Inferior parietal cortex (tissue), 1 donor: ENCODE measurements at regions not wholly inside any gene's neighbourhood (a gene's known extent, or its start where the extent isn't known, plus 50 kb on each side); places are given as distances from the start of the nearest gene placed in this dataset.
A peak's percentile ranks its signal among the peaks of the same experiment; 100 is the strongest.

Experiments
- DNase-seq: peaks from one replicate; pipeline ENCODE4 v3.0.0-alpha.2; 2016; ENCODE audit errors: extremely low spot score

DNA sequence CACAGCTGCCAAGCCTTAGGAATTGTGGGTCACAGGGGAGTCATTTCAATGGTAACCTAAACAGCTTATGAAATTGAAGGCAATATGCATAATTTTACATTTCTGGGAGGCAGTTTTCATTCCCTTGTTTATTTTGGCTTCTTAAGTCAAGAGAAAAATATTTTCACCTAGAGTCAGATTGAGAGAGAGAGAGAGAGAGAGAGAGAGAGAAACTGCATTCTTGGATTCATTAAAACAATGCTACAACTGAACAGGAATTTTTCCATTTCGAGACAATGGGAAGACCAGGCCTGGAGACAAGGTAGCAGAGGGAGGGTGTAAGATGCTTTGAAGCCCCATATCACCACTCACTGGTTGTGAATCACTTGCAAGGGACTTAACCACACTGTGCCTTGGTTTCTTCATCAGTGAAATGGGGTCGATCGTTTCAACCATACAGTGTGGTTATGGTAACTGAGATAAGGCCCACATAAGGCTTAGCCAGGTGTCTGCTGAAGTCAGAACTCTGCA, 224.7 kb upstream of the IRX3 start:
- no peak for DNase-seq

DNA sequence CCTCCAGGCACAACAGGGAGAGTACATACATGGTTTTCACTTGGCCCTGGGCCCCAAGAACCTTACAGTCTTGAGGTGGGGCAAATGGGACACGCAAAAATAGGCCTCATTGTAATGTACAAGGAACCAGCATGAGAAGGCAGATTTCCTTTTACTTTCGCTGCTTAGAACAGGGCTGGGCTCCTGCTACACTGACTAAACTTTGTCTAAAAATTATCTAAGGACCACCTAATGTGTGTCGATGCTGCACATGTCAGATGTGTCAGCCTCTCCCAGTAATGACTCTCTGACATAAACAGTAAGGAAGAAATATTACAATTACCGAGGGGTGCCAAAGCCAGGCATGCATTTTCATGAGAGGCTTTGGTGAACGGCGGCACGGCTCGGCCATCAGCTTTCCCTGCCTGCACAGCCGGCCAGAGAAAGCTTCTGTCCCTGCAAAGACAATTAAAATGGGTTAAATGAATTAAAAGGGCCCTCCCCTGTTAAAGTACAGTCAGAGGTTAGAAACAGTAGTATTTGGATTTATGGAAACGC, 224.2 kb upstream of the IRX3 start:
- no peak for DNase-seq

DNA sequence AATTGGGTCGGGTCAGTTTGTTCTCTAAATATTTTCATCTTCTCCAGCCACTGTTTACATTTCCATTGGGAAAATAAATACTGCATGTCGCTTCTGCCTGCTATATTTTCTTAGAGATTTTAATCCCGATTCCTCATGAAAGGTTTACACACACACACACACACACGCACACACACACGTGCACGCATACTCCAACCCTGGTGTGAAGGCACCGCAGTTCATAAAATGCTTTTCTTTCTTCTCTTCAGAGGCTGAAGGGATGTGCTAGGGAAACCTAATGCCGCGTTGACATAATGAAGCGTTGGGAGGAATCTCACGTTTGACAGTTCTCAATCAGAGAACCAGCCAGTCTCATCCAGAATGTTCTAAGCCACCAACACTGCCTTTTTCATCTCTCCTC, 222.9 kb upstream of the IRX3 start:
- no peak for DNase-seq

DNA sequence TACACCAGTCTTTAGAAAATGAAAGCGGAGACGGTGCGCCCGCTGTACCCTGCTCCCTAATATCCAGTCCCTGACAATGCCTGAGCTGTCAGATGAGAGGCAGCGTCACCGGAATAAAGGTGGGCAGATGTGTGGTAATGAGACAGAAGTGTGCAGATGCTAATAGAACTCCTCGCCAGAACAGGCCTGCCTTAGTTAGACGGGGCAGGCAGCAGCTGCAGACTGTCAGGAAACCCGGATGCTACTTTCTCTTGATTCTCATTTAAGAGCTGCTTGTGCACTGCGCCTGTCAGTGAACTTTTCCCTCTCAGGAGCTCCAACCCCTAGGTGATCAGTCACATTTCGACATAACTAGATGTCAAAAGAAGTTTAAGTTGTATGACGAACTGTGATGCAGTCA, 221.8 kb upstream of the IRX3 start:
- DNase-seq = no peak

DNA sequence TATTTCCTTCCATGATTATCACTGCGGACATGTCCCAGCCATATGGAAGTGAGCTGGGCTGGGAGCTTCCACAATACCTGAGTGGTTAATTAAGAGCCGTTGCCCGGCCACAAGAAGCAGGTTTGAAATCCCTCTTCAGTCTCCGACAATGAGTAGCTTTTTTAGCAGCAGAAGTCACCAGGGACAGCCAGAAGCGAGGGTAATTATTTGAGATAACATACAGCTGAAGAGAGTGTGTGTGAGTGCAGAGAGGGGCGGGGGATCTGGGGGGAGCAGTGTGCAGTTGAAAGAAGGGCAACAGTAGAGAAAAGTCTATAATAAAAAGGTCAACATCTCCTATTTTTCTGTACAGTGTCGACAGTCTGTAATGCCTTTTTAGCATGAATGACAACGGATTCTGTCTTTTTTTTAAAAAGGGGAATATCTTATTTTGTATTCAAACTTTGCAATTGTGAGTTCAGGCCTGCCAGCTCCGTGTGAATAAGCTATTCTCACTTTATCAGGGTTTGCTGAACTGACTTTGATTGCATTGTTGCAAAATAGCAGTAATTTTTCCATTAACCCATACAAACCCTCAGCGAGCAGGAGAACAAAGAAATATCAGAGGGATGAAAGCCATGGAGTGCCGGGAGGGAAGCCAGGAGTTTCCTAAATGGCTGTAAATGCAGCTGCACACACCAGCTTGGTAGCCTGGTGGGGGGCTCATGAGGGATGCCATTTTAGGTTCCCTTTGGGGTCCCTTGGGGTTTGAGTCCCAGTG, 220.3 kb upstream of the IRX3 start:
- no peak for DNase-seq

DNA sequence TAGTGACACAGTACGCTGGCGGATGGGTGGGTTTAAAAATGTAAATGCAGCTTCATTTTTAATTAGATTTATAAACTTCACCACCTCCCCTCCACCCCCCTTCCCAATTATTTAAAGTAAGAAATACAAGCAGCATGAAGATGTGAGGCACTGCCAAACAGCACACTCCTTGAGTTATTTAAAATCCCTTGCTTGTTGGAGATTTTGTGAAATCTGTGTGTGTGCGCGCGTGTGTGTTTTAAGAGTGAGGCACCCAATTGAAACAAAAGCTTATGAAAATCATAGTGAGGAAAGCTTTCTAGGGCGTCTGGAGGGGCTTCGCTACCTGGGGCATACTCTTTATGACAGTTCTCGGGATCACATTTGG, 219.6 kb upstream of the IRX3 start:
- DNase-seq = no peak

DNA sequence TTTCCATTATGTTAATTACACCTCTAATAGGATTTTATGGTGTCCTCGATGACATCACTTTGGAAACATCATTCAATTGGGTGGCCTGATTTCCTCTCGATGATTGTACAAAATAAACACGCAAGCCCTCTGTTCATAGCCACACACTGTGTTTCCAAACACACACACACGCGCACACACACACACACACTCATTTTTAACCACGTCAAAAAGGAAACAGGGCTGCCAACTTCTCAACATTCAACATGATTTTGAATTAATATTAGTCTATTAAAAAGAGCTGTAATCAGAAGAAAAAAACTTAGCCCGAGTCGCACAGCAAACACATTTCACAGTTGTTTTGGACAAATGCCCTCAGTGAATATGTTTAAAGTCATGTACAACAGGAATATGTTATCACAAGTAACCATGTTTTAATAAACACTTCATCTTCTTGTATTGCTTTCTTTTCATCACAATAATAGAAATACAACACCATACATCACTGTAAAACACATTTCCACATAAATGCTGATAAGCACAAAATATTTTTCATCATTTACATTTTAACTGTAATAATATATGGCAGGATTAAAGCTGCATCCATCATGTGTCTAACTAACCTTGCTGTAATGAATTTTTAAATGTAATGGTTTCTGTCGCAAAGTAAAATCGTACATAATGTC, 219.1 kb upstream of the IRX3 start:
- DNase-seq = no peak

DNA sequence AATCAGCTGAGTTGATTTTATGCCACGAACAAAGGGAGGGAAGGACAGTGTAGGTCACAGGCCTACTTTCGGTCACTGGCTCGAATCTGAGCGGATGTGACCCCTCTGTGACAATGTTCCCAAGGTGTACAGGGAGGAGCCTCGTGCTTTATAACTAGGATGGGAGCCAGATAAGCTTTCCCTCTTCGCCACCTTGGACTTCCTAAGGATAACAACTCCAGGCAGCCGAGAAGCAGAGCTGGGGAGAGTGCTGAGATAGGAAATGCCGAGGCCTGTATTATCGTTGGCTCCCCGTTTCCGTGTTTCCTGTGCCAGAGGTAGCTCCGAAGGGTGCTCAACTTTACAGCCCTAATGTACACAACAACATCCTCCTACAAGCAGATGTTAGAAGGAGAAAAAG, 217.8 kb upstream of the IRX3 start:
- DNase-seq = no peak

DNA sequence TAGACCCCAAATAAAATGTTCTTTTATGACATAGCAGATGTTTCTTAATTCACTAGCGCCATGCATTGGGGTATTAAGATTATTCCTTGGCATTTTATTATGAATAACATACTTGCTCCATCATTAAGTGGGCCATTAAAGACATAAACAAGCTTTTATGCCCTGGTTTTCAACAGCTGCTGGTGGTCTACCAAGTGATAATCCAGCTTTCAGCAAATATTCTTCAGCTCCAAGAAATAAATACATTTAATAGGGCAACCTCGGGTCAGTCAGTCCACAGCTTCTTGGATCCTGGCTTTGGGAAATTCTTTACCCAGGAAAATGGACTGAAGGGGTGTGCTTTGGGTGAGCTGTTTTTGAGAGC, 217.3 kb upstream of the IRX3 start:
- no peak for DNase-seq

DNA sequence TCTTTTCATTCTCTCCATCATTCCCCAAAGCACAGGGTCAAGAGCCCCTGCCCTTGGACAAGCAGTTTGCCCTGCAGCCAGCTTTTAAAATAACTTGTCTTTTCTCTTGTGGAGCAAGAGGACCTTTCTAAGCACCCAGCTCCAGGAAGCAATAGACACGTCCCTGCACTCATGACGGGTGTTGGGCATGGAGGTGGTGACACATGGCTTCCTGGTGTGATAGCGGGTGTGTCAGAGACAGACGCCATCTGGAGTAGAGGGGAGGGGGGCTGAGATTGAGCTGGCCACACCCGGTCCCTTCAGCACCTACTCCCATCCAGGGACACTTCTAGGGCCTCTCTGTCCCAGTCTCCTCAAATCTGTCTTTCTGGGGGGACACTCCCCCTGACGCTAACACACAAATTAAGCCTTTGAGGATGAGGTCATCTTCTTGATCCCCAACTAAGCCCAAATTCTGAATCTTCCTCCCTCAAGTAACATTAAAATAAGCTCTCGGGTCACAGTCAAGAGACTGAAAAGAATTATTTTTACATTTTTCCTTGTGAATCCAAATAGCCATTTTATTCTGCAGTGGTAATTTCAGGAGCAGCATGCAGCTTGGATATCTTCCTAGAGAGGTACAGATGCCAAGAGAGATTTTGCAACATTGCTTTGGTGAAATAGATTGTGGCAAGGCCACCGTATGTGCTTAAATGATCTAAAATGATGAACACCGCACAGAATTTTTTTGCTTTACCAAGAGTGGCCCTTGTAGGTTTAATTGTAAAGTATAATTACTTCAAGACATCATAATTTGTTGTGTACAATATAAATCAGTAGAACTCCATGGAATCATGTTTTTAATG, 216.6 kb upstream of the IRX3 start:
- peak; percentile 51 for DNase-seq

DNA sequence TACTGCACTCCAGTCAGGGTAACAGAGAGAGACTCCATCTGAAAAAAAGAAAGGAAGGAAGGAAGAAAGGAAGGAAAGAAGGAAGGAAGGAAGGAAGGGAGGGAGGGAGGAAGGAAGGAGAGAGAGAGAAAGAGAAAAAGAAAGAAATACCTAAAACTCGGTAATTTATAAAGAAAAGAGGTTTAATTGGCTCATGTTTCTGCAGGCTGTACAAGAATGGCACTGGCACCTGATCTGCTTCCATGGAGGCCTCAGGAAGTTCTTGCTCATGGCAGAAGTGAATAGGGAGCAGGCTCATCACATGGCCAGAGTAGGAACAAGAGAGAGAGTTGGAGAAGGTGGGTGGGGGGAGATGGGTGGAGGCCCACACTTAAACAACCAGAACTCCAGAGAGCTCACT, 215.2 kb upstream of the IRX3 start:
- no peak for DNase-seq

DNA sequence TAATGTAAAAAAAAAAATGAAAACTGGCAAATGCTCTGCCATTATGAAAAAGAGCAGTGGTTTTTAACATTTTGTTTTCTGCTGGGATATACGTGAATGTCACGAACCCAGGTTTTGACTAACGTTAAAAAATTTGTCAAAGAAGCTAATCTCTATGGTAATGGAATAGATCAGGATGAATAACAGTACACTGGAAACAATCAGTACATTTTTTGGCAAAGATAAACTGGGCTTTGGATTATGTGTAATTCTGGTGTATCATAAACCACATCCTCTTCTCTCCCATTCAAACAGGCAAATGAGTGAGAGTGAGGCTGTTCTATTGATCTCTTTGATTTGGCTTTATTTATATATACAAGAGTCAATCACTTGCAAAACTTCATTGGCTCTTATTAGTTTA, 207.0 kb upstream of the IRX3 start:
- no peak for DNase-seq

DNA sequence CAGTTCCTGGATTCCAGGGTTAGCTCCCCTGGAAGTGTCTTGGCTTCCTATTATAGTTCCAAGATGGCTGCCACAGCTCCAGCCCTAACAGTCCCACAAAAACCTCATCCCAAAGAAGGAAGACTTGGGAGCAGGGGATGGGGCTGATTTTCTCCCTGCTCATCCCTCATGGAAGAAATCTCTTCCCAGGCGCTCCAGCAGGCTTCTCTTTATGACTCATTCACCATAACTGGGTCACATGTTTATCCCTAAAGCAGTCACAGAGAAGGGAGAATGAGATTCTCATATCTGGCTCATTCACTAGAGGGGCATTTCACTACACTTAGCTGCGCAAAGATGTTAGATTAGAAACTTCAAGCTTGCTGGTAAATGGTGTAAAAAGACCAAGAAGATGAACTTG, 206.5 kb upstream of the IRX3 start:
- no peak for DNase-seq

DNA sequence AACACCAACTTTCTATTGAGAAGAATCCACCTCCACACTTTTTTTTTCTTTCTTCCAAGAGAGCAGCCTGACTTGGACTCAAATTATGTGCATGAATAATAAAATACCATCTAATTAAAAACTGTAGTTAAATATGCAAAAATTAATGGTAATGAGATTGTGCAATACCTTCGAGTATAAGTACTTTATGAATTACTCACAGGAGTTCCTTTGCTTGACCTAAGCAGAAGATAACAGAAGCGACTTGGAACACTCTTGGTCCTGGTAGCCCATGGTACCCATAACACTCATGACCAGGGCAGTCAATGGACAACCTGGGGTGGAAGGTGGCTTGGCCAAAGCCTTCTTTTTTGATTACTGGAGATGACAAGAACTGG, 203.5 kb upstream of the IRX3 start:
- no peak for DNase-seq

DNA sequence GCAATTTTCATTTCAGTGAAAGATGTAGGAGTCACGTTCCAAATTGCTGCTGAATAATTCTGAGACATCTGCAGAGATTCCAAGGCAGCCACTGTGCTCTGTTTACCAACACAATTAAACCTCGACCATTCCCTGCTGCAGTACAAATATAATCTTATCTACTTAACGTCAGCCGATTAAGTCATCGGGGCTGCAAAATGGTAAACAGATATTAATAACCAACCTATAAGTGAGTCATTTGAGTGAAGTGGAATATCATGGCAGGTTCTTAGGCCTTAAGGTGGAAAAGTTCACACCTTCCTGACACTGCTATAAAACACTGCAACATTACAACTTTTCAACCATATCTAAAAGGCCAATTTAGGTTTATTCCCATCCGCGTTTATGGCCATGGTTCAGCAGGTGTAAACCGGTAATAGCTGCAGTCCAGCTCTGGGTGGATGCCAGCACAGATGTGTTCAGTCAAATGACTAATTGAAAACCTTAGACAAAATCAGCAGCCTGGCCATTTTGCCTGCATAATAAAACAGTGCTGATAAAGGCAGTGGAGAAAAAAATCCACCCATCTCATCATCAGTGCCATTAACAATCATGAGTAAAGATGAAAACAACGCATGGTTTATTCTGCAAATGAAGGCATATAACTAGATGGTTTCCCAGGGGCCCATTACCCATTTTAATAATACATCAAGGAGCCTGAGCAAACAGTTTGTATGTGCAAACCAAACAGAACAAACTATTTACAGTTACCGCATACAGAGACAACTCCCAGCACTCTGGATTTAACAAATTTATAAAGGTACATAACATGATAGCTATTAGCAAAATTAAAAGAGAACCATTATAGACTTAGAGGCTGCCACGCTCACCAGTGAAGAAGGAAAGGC, 202.9 kb upstream of the IRX3 start:
- no peak for DNase-seq

DNA sequence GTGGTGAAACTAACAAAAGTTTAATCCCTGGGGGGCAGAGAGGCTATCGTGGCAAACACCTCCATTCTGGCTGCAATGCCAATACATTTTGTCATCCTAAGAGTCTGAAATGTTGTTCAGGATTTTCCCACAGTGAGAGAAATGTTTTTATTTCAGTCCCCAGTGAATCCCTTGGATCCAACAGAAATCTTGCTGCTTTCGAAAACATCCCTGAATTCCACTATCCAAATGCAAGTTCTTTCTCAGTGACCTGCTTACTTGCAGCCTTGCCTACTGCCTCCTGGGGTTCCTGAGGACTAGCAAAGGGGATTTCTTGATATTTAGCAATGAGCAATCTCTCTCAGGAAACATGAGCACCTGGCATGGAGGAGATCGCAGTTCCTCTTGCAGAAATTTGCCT, 202.1 kb upstream of the IRX3 start:
- no peak for DNase-seq

DNA sequence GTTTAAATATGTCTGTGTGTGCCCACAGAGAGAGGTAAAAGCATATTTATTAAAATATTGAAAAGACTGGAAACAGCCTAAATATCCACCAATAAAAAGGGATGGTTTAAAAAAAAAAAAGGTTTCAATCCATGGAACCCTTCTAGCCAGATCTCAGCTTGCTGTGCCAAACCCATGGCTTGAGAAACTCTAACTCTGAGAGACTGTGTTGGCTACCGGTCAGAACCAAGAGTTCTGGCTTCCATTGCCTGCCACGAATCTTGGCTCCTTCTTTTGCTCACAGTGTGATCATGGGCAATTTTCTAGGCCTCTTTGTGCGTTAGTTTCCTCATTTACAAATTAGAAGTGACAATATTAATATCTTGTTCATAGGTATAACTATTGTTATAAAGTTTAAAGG, 201.3 kb upstream of the IRX3 start:
- DNase-seq = no peak

DNA sequence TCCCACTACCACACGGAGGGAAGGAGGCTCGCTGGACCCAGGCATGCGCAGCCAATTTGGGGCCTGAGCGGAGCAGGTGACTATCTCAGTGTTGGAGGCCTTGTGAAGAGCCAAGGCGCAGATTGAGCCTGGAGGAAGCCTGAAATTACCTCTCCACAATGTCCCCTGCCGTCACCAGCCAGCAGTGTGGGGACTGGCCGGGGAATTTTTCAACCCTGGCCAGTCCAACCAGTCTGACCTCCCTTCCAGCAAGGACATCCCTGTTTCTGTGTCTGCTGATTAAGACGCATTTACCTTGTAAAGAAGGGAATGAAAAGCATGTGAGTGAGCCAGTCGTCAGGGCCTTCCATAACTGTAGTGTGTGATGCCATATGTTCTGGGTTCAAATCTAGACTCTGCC, 198.1 kb upstream of the IRX3 start:
- no peak for DNase-seq

DNA sequence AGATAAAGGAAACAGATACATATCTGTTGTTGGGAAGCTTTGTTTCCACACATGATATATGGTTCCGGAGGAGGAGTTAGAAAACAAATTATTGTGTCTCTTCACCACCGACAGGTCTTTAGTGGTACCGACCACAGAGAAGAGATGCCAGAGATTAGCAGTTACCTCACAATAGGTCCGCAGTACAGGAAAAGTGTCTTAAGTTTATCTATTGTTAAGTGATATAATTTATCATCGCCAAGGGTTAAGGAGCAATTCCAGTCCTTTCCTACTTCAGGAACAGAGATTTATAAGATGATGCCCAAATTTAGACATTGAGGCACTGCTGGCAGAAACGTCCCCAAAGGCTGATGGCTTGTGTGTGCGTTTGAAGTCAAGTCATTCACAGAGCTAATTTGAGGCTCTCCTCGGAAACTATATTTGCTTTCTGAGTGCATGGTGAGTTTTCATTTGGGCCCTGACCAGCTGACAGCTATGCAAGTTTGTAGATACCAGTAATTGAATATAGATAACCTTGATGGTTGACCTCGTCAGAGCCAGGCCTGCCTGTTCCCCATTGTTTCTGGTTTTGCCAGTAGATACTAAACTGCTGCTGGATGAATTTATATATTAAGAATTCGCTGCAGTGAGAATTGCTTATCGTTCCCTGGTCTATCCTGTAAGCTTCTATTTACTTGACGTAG, 196.4 kb upstream of the IRX3 start:
- DNase-seq = no peak

DNA sequence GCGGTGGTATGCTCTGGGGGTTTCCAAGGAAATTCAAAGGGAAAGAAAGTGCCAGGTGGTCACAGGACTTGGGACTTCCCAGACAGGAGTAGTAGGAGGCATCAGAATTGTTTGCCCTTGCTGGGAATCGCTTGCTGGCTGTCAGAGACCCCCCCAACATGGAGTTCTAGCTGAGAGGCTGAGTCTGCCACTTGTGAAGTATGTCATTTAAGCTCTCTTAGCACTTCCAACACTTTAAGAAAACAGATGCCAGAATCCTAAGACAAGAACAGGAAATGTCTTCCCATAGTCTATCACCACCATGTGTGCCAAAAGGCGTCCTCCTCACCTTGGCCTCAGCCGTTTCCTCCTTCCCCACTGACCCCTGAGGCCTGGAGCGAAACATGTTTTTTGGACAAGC, 193.8 kb upstream of the IRX3 start:
- DNase-seq = no peak

DNA sequence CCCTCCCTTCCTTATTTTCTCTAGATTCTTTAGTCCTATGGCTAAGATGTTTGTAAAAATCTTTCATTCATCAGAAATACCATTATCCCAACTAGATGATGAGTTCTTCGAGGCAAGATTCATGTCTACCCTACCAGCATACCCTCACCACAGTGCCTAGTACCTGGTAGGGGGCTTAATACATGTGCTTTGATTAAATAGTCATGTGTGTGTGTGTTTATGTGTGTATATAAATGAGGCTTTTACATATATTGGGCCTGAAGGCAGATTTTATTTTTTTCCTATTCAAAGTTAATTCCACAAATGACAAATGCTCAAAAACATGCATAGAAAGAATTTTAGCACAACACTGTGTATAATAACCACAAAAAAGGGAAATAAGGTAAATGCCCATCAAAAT, 193.0 kb upstream of the IRX3 start:
- no peak for DNase-seq
